GM18517 (cell line): ENCODE measurements at regions not wholly inside any gene's neighbourhood (a gene's known extent, or its start where the extent isn't known, plus 50 kb on each side); places are given as distances from the start of the nearest gene placed in this dataset.
"Not testable (repeated sequence)": the region's sequence is repeated elsewhere in the genome, so short reads cannot be mapped to it uniquely, and the experiment has no call there.

Source experiments
- ATAC-seq: cut with Tn5 transposase; IDR thresholded peaks from one replicate; pipeline ENCODE4 v1.9.1; 2021; ENCODE audit warnings: mild to moderate bottlenecking, moderate library complexity; ENCODE audit not compliant: unreplicated experiment

DNA sequence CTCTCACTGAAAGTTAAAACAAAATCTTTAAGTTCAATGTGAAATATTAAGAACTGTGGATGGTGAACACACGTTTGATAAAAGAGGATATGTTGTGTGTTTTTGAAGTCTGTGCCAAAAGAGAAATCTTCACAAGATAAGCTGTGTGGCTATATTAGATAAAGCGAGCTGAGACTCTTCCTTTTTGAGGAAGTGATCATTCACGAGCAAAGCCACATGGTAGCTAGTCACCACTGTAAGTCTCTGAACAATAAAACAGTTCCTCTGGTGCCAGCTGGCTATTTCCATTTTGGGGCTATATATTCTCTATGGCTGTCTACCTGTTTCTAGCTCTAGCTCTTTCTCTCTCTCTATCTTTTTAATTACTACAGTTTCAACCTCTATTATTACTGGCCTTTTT lies 1849.2 kb upstream of the C9orf72 start:
- no peak for ATAC-seq

DNA sequence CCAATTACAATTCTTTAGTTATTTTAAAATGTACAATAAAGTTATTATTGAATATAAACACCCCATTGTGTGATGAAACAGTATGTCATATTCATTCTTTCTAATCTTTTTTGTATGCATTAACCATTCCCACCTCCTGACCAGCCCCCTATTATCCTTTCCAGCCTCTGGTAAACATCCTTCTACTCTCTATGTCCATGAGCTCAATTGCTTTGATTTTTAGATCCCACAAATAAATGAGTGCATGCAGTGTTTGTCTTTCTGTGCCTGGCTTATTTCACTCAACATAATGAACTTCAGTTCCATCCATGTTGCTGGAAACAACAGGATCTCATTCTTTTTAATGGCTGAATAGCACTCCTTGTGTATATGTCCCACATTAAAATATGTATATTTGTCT lies 1858.9 kb upstream of the C9orf72 start:
- ATAC-seq: no peak

DNA sequence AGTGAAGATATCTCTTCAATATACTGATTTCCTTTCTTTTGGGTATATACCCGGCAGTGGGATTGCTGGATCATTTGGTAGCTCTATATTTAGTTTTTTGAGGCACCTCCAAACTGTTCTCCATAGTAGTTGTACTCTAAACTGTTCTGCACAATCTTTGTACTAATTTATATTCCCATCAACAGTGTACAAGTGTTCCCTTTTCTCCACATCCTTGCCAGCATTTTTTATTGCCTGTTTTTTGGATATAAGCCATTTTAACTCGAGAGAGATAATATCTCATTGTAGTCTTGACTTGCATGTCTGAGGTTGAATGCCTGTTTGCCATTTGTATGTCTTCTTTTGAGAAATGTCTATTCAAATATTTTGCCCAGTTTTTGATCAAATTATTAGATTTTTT lies 1859.4 kb upstream of the C9orf72 start:
- not testable (repeated sequence) for ATAC-seq

DNA sequence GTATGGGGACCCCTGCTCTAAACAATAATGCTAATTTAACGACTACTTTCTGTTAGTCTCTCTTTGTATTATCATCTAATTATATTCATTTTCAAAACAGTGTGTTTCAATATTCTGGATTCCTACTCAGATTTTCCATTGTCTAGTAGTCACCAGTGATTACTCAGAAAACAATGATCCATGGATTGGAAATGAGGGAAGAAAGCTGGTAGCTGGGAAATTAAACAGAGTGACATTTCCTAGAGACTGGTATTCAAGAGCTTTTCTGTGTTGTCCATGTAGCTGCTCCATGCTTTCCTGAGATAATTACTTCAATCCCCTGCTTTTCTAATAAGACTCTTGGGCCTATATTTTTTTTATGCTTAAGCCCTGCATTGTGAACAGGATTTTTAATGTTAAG lies 1862.1 kb upstream of the C9orf72 start:
- no peak for ATAC-seq

DNA sequence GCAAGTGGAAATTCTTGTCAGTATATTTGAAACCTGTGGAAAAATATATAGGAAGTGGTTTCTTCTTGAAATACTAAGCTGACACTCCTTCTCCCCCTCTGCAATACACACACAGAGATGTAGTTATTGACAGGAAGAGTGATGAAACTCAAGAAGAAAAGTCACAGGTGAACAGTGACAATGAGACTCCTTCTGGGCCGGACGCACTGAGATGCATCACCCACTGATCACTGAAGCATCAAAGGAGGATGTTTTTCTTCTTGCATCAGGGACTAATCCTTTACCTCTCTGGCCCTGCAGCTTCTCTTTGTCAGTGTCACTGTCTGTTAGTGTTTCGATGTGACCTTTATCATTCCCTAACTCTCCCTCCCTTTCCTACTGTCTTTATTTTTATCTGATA lies 1864.2 kb upstream of the C9orf72 start:
- ATAC-seq: no peak

- no peak for ATAC-seq
These were observed 1866.7 kb upstream of the C9orf72 start for GRCh38 chr9:29439961-29440360.

- ATAC-seq: no peak
These were observed 1867.2 kb upstream of the C9orf72 start for GRCh38 chr9:29440449-29440848.

- ATAC-seq: no peak
These were observed 1872.5 kb upstream of the C9orf72 start for GRCh38 chr9:29445751-29446150.

DNA sequence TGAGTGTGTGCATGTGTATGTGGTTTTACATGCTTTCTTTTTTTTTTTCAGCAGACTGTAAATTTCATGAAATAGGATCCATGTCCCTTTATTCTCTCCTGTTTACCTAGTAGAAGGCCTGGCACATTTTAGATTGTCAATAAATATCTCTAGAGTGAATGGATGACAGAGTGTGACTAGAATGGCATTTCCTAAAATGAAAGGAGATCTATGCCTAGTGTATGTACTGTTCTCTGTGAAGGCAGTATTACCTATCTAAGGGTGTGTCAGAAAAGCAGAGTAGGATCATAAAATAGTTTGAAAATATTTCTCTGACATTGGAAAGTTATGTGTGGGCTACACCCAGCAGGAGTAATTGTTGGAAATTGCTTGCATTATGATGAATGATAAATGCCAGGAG lies 1876.0 kb upstream of the C9orf72 start:
- no peak for ATAC-seq

DNA sequence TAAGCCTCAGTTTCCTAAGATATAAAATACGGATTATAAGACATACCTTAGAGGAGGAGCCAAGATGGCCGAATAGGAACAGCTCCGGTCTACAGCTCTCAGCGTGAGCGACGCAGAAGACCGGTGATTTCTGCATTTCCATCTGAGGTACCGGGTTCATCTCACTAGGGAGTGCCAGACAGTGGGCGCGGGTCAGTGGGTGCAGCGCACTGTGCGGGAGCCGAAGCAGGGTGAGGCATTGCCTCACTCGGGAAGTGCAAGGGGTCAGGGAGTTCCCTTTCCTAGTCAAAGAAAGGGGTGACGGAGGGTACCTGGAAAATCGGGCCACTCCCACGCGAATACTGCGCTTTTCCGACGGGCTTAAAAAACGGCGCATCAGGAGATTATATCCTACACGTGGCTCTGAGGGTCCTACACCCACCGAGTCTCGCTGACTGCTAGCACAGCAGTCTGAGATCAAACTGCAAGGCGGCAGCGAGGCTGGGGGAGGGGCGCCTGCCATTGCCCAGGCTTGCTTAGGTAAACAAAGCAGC lies 1877.1 kb upstream of the C9orf72 start:
- ATAC-seq: not testable (repeated sequence)

DNA sequence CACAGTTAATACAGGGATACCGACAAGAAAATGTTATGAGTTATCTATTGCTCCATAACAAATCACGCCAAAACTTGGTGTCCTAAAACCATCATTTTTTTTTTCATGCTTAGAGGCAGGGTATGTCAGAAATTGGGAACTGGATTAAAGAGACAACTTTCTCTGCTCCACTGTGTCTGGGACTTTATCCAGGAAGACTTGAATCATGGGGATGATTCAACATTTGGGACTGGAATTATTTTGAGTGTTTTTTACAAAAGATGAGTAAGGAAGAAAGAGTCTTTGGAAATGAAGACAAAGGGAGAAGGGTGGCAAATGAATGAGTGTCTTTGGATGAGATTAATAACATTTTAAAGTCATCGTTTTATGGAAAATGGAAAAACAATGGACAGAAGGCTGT lies 1883.7 kb upstream of the C9orf72 start:
- no peak for ATAC-seq

DNA sequence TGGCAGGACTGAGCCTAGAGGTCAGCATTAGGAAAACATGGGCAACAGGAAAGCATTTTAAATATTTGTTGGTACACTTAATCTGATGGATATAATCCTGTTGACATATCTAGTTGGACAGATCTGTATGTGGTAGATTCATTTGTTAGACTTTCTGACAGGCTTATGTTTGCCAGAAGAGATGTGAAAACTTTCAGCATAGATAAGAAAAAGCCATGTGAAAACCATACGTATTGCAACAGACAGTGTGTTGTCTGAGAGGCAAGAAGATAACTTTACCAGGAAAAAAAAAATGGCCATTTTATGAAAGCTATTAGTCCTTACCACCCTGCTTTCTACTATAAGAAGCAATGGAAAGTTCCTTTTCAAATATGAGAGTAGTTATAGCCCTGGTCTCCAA lies 1902.2 kb upstream of the C9orf72 start:
- ATAC-seq: no peak

DNA sequence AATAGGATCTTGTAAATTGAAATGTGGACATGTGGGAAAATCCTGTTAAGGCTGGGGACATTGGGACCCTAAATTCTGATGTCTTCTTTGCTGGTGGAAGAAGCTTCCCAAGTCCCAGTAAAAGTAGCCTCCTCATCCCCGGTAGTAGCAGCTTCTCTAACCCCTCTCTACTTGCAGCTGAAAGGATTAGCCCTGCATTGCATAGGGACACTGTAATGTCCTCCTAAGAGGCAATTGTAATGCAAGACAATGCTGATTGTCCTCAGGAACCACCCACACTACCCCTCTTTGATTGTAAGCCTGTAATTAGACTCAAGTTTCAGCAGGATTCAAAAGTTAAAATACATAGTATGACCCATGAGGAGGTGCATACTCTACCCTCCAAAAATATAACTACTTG lies 1938.4 kb upstream of the C9orf72 start:
- ATAC-seq: no peak

GRCh38 chr9:29514336-29514735 lies 1941.1 kb upstream of the C9orf72 start:
- no peak for ATAC-seq

- no peak for ATAC-seq
These were observed 1941.6 kb upstream of the C9orf72 start for GRCh38 chr9:29514862-29515261.

DNA sequence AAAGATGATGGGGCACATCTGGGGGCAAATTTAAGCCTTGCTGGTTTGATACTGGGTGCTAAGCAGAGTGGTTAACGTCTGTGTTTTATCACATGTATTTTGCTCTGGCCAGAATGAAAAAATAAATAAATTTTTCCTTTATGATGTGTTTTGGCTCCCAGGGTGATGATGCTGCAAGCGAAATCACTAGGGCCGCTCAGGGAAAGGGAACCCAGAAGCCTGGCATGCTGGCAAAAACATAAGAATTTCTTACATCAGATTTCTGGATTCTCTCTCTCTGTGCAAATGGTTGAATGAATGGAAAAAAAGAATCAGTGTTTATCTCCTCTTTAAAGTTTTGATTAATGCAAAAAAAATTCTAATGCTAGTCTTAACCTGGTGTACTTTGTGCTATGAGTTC lies 1975.2 kb upstream of the C9orf72 start:
- ATAC-seq: no peak

- no peak for ATAC-seq
These were observed 1982.2 kb upstream of the C9orf72 start for GRCh38 chr9:29555502-29555901.

- ATAC-seq: no peak
These were observed 1983.0 kb upstream of the C9orf72 start for GRCh38 chr9:29556317-29556716.

GRCh38 chr9:29556746-29557145 lies 1983.5 kb upstream of the C9orf72 start:
- ATAC-seq: no peak

- no peak for ATAC-seq
These were observed 1991.3 kb upstream of the C9orf72 start for GRCh38 chr9:29564564-29564963.

GRCh38 chr9:29575219-29575618 lies 2001.9 kb upstream of the C9orf72 start:
- ATAC-seq: no peak

GRCh38 chr9:29588361-29588760 lies 2015.1 kb upstream of the C9orf72 start:
- ATAC-seq: no peak

DNA sequence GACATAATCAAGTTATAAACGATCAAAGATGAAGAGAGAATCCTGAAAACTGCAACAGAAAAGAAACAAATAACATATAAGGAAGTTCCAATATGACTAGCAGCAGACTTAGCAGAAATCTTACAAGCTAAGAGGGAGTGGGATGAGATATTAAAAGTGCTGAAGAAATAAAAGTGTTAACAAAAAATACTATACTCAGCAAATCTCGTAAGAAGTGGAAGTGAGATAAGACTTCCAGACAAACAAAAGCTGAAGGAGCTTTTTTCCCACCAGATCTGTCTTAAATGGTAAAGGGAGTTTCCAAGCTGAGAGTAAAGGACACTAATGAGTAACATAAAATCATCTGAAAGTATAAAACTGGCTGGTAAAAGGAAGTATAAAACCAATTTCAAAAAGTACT lies 2036.0 kb upstream of the C9orf72 start:
- no peak for ATAC-seq

DNA sequence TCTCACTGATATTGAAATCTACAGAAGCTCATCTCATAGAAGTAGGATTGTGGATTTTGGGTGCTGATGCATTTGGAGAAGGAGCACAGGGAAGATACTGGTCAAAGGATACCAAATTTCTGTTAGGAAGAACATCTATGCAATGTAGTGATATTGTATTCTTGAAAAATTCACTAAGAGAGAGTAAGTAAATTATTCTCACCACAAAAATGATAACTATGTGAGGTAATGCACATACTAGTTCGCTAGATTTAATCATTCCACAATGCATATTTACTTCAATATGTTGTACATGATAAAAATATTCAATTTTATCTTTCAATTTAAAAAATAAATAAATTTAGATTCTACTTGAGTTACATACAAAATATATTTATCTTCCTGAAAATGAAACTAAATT lies 2040.5 kb upstream of the C9orf72 start:
- no peak for ATAC-seq
